Fibroblast of lung (primary cell): ENCODE measurements at regions not wholly inside any gene's neighbourhood (a gene's known extent, or its start where the extent isn't known, plus 50 kb on each side); places are given as distances from the start of the nearest gene placed in this dataset.

Source experiments
- DNase-seq, 2 donors: peaks; one replicate each; pipeline versions ENCODE4 v3.0.0 to v3.0.0-alpha.2; 2010; ENCODE audit warnings: low read depth in 2 of 2
- H2AFZ ChIP-seq: 2 replicates; pipeline ENCODE4 v1.5.1; 2012; ENCODE audit warnings: low read length, control low read depth, inconsistent platforms
- H3K27ac ChIP-seq: 2 replicates; pipeline ENCODE4 v1.5.1; 2011; ENCODE audit warnings: low read length, control low read depth; ENCODE audit not compliant: insufficient read depth
- H3K27me3 ChIP-seq: 2 replicates; pipeline ENCODE4 v1.5.1; 2011; ENCODE audit warnings: mild to moderate bottlenecking, low read length; ENCODE audit not compliant: control insufficient read depth, insufficient read depth
- H3K36me3 ChIP-seq: 2 replicates; pipeline ENCODE4 v1.5.1; 2011; ENCODE audit warnings: low read length; ENCODE audit not compliant: control insufficient read depth, insufficient read depth
- H3K4me1 ChIP-seq: 2 replicates; pipeline ENCODE4 v1.5.1; 2011; ENCODE audit warnings: low read length; ENCODE audit not compliant: control insufficient read depth, insufficient read depth; ENCODE audit errors: extremely low read depth
- H3K4me2 ChIP-seq: 2 replicates; pipeline ENCODE4 v1.5.1; 2011; ENCODE audit warnings: low read length, control low read depth; ENCODE audit not compliant: insufficient read depth; ENCODE audit errors: extremely low read depth
- H3K4me3 ChIP-seq, 4 experiments: fragments of 200-600 bp in 1 of 4; sonication (generic) in 1 of 4; replicated peaks in 1 of 4; 2 replicates each; pipeline ENCODE4 v1.5.1; 2011 to 2016; ENCODE audit warnings: low read length in 4 of 4, low read depth in 3 of 4, mild to moderate bottlenecking in 3 of 4, control low read depth in 2 of 4, inconsistent platforms in 1 of 4, mixed read lengths in 1 of 4; ENCODE audit not compliant: insufficient read depth in 1 of 4; ENCODE audit errors: control extremely low read depth in 1 of 4
- H3K79me2 ChIP-seq: 2 replicates; pipeline ENCODE4 v1.5.1; 2012; ENCODE audit warnings: mild to moderate bottlenecking, low read length, inconsistent platforms; ENCODE audit not compliant: control insufficient read depth, insufficient read depth
- H3K9ac ChIP-seq: 2 replicates; pipeline ENCODE4 v1.5.1; 2011; ENCODE audit warnings: mild to moderate bottlenecking, low read length, control low read depth; ENCODE audit not compliant: insufficient read depth
- H3K9me3 ChIP-seq: 2 replicates; pipeline ENCODE4 v1.5.1; 2012; ENCODE audit warnings: low read depth, low read length; ENCODE audit not compliant: control insufficient read depth, insufficient read depth
- H4K20me1 ChIP-seq: 2 replicates; pipeline ENCODE4 v1.5.1; 2011; ENCODE audit warnings: low read length; ENCODE audit not compliant: control insufficient read depth, insufficient read depth; ENCODE audit errors: extremely low read depth
- CTCF ChIP-seq, 2 donors: IDR thresholded peaks in 1 of 2; conservative IDR thresholded peaks in 1 of 2; 1 replicate in 1 of 2; 2 replicates in 1 of 2; pipeline ENCODE4 v1.5.1; 2011 to 2012; ENCODE audit warnings: low read length in 2 of 2, control low read depth in 1 of 2, inconsistent platforms in 1 of 2, low read depth in 1 of 2, mild to moderate bottlenecking in 1 of 2
- EZH2 ChIP-seq: IDR thresholded peaks from 2 replicates; pipeline ENCODE4 v1.5.1; 2012; ENCODE audit warnings: low read length, control low read depth, mild to moderate bottlenecking; ENCODE audit errors: missing control alignments

- H2AFZ ChIP-seq: no peak overlapping the region
- no peaks in the 10 kb centered on the region for H3K4me1 ChIP-seq
- no peaks in the 10 kb centered on the region for H3K79me2 ChIP-seq
- peak in 1 of 2 donors; percentile 47 for DNase-seq
- no peaks in the 10 kb centered on the region for H3K27me3 ChIP-seq
- H3K9ac ChIP-seq: no peak overlapping the region
- no peak overlapping the region for H3K4me3 ChIP-seq
- H3K4me2 ChIP-seq: no peak overlapping the region
- TF ChIP-seq CTCF (conservative IDR thresholded peaks at IDR 0.05 in 1 of 2, IDR thresholded peaks at IDR 0.05 in 1 of 2; ENCODE audit: low read depth in 1 of 2, low read length in 2 of 2) (no peak), EZH2 (no peak)
- H3K36me3 ChIP-seq: no peaks in the 10 kb centered on the region
- no peaks in the 10 kb centered on the region for H3K9me3 ChIP-seq
- no peaks in the 10 kb centered on the region for H4K20me1 ChIP-seq
- H3K27ac ChIP-seq: no peak overlapping the region
Measured at GRCh38 chr3:109728861-109729494, 391.6 kb upstream of the DPPA4 start.

- Histone ChIP-seq H3K79me2 (no peaks in the 10 kb centered on the region), H3K9me3 (no peaks in the 10 kb centered on the region), H3K36me3 (no peaks in the 10 kb centered on the region), H3K27ac (no peak overlapping the region), H3K27me3 (no peaks in the 10 kb centered on the region), H4K20me1 (no peaks in the 10 kb centered on the region), H2AFZ (no peak overlapping the region), H3K9ac (no peak overlapping the region), H3K4me3 (no peak overlapping the region), H3K4me1 (no peaks in the 10 kb centered on the region), H3K4me2 (no peak overlapping the region)
- TF ChIP-seq CTCF (conservative IDR thresholded peaks at IDR 0.05 in 1 of 2, IDR thresholded peaks at IDR 0.05 in 1 of 2; ENCODE audit: low read depth in 1 of 2, low read length in 2 of 2) (peak; percentile 92), EZH2 (no peak)
- DNase-seq: peak; percentile 47 to 78
Measured at GRCh38 chr3:109731639-109732473, 394.5 kb upstream of the DPPA4 start.

DNA sequence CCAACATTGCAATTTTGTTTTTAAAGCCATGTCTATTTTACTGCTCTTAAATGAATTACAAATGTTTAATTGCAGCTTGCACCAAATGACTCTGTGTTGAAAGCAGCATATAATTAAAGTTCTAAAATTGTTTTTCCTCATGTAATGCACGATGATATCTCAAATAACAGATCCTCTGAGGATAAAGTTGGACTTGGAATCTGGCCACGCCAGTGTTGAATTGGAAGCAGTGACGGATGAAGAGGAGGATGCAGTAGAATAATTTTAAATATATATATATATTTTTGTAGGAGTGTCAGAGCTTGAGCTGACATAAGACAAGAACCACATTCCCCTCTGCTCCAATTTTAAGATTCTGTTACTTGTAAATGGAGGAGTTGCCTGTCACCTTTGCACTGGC, 406.6 kb upstream of the DPPA4 start:
- H4K20me1 ChIP-seq: no peaks in the 10 kb centered on the region
- H3K36me3 ChIP-seq: no peaks in the 10 kb centered on the region
- H3K9me3 ChIP-seq: no peaks in the 10 kb centered on the region
- no peaks in the 10 kb centered on the region for H3K79me2 ChIP-seq
- no peak overlapping the region for H3K4me3 ChIP-seq
- H3K27me3 ChIP-seq: no peaks in the 10 kb centered on the region
- no peak overlapping the region for H2AFZ ChIP-seq
- no peaks in the 10 kb centered on the region for H3K4me1 ChIP-seq
- H3K9ac ChIP-seq: no peak overlapping the region
- no peak overlapping the region for H3K27ac ChIP-seq
- no peak overlapping the region for H3K4me2 ChIP-seq
- TF ChIP-seq EZH2 (no peak), CTCF (conservative IDR thresholded peaks at IDR 0.05 in 1 of 2, IDR thresholded peaks at IDR 0.05 in 1 of 2; ENCODE audit: low read depth in 1 of 2, low read length in 2 of 2) (no peak)
- DNase-seq: no peak
